Stomach (tissue), 8 donors: ENCODE measurements at regions not wholly inside any gene's neighbourhood (a gene's known extent, or its start where the extent isn't known, plus 50 kb on each side); places are given as distances from the start of the nearest gene placed in this dataset.

ENCODE experiments used
- DNase-seq, 2 donors: peaks; one replicate each; pipeline versions ENCODE4 v3.0.0 to v3.0.0-alpha.2; 2013 to 2019
- H3K27ac ChIP-seq, 5 donors: fragments of 200-600 bp in 4 of 5; sonication (generic) in 4 of 5; one replicate each; pipeline ENCODE4 v1.5.1; 2013 to 2019; ENCODE audit warnings: mild to moderate bottlenecking in 1 of 5, moderate library complexity in 1 of 5
- H3K27me3 ChIP-seq, 3 donors: fragments of 200-600 bp; sonication (generic); one replicate each; pipeline ENCODE4 v1.5.1; 2017 to 2019; ENCODE audit warnings: mixed run types in 1 of 3
- H3K36me3 ChIP-seq, 4 donors: fragments of 200-600 bp; sonication (generic); 1 replicate in 3 of 4; 2 replicates in 1 of 4; pipeline ENCODE4 v1.5.1; 2016 to 2019
- H3K4me1 ChIP-seq, 4 donors: fragments of 200-600 bp; sonication (generic); one replicate each; pipeline ENCODE4 v1.5.1; 2016 to 2019
- H3K4me3 ChIP-seq, 4 donors: fragments of 200-600 bp; sonication (generic) in 3 of 4; one replicate each; pipeline ENCODE4 v1.5.1; 2016 to 2019; ENCODE audit warnings: mild to moderate bottlenecking in 1 of 4
- H3K9me3 ChIP-seq, 4 donors: fragments of 200-600 bp; sonication (generic); one replicate each; pipeline ENCODE4 v1.5.1; 2016 to 2019
- CTCF ChIP-seq, 7 experiments: fragments of 450-650 bp in 4 of 7; fragments of 200-600 bp in 3 of 7; sonication (generic) in 3 of 7; IDR thresholded peaks; one replicate each; pipeline ENCODE4 v1.5.1; 2016 to 2019; ENCODE audit warnings: antibody characterized with exemption in 7 of 7, control low read depth in 2 of 7, mild to moderate bottlenecking in 1 of 7
- EP300 ChIP-seq: sonication (generic); formaldehyde crosslinking; IDR thresholded peaks from one replicate; pipeline ENCODE4 v1.6.1; 2017; ENCODE audit warnings: antibody characterized with exemption
- POLR2A ChIP-seq, 4 donors: fragments of 450-650 bp; IDR thresholded peaks; one replicate each; pipeline ENCODE4 v1.6.1; 2016; ENCODE audit warnings: antibody characterized with exemption in 4 of 4, control low read depth in 2 of 4, mild to moderate bottlenecking in 1 of 4, moderate library complexity in 1 of 4
- POLR2AphosphoS5 ChIP-seq, 3 donors: sonication (generic); formaldehyde crosslinking; IDR thresholded peaks; one replicate each; pipeline ENCODE4 v1.6.1; 2016; ENCODE audit warnings: antibody characterized with exemption in 3 of 3
- WGBS, 5 donors: extraction: QIAGEN DNeasy Blood & Tissue Kit in 3 of 5; methylation state at CpG; one replicate each; pipeline versions ENCODE4 v1.1.5 to v1.1.7; 2013 to 2018; 5-methylcytosine and 5-hydroxymethylcytosine counted together
- intact Hi-C: fragments of 100-400 bp; cut with DNase I; formaldehyde crosslinking; loops from one replicate; pipeline ENCODE4 v1.15.1; 2023; ENCODE audit warnings: low total_unique reads
- donor health status: healthy with polysubstance abuse.
- donor health status: Bipolar disorder and iron deficiency.
- donor health status: healthy.

- H3K9me3 ChIP-seq = no peaks in the 10 kb centered on the region
- intact Hi-C loops = no loop called here
- H3K27me3 ChIP-seq = no peaks in the 10 kb centered on the region
- TF ChIP-seq CTCF (IDR thresholded peaks at IDR 0.05) (no peak), POLR2AphosphoS5 (IDR thresholded peaks at IDR 0.05) (no peak), POLR2A (IDR thresholded peaks at IDR 0.05) (no peak), EP300 (no peak)
- no peaks in the 10 kb centered on the region for H3K4me1 ChIP-seq
- no peak for DNase-seq
- no peaks in the 10 kb centered on the region for H3K36me3 ChIP-seq
- H3K4me3 ChIP-seq = no peak overlapping the region
- H3K27ac ChIP-seq = no peak overlapping the region
Observed at GRCh38 chr5:93294199-93294598, 286.8 kb downstream of the NR2F1-AS1 start.

DNA sequence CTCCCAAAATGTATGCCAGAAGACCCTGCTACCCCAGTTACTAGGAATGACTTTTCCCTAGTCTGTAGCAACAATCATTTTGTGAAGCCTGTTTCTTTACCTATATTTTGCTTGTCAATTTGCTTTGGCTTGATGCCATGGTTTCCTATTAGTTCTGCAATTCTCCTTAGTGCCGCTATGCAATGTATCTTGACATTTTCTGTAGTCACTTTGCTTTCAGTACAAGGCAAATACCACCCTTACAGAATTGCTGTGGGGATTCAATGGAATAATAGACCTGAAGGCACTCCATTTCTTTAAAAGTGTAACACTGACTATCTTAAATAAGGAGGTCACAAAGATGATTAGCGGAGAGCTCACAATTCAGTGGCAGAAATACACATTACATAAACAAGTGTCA is 291.1 kb downstream of the NR2F1-AS1 start:
- Histone ChIP-seq H3K27ac (no peak overlapping the region), H3K9me3 (peaks cover 0 to 18% (median 4%) of the 10 kb centered on the region in 4 donors), H3K27me3 (no peaks in the 10 kb centered on the region), H3K4me1 (no peaks in the 10 kb centered on the region), H3K36me3 (no peaks in the 10 kb centered on the region), H3K4me3 (no peak overlapping the region)
- TF ChIP-seq POLR2AphosphoS5 (IDR thresholded peaks at IDR 0.05) = no peak
- TF ChIP-seq POLR2A (IDR thresholded peaks at IDR 0.05) = no peak
- no peak for TF ChIP-seq EP300
- no peak for TF ChIP-seq CTCF (IDR thresholded peaks at IDR 0.05)
- WGBS, 5 donors = 57 to 76% (median 63%) methylated on average over 2 of the region's 2 CpGs
- DNase-seq = peak in 1 of 2 donors; percentile 35
- intact Hi-C loops = no loop called here

DNA sequence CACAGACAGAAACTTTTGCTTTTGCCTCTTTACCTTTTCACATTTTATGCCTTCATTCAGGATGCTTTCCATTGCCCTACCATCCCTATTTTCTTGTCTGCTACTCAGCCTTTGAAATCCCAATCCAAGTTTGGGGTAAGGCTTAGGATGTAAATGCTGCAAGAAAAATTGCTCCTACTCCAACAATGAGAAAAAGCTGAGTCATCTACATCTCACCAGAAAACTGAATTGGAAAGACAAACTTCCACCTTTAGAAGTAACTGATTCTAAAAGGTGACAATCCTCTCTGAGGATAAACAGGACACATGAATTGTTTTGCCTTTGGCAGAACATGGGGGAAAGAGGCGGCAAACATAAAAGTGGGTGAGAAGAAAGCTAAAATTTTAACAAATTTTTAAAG is 295.6 kb downstream of the NR2F1-AS1 start:
- Histone ChIP-seq H3K4me1 (no peaks in the 10 kb centered on the region), H3K4me3 (no peak overlapping the region), H3K36me3 (no peaks in the 10 kb centered on the region), H3K9me3 (peaks cover 0 to 18% (median 4%) of the 10 kb centered on the region in 4 donors), H3K27ac (no peak overlapping the region), H3K27me3 (no peaks in the 10 kb centered on the region)
- DNase-seq = no peak
- TF ChIP-seq CTCF (IDR thresholded peaks at IDR 0.05) (no peak), EP300 (no peak), POLR2AphosphoS5 (IDR thresholded peaks at IDR 0.05) (no peak), POLR2A (IDR thresholded peaks at IDR 0.05) (no peak)
- WGBS, 5 donors = 78 to 97% (median 90%) methylated on average over 1 of the region's 1 CpG
- intact Hi-C loops = no loop called here

DNA sequence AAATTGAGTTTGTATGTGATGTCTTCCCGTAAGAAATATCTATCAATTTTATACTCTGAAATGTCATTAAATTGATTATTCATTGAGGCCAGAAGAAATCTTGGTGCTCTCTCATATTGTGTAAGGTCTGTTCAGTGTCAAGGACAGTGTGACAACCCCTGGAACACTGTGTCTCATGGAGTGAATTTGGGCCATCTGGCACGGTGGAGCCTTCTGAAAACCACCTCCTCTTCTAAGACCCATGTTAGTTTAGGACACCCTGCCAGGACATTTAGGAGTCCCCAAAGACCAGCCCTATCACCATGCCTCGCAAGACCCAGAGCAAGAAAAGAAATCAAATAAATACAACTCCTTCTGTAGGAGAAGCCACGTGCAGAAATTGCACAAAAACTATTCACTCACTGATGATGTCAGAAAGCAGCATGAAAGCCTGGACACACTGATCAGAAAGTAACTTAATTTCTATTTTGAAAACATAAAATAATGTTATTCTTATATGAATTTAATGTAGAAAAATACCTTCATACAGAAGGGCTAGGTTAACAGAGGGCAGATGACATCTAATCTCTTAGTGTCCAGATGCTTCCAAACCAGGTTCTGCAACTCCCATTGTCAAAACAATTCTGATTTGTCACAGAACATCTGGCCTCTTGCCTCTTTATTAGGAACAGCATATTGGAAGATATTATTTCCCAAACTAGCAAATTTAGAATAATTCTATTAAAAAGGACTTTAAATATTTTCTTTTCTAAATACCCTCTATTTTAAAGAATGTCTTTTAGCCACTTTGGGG is 298.8 kb downstream of the NR2F1-AS1 start:
- TF ChIP-seq CTCF (IDR thresholded peaks at IDR 0.05) (no peak), POLR2AphosphoS5 (IDR thresholded peaks at IDR 0.05) (peak in 1 of 3 donors; percentile 29)
- 58 to 78% (median 71%) methylated on average over 4 of the region's 4 CpGs for WGBS, 5 donors
- Histone ChIP-seq H3K36me3 (no peaks in the 10 kb centered on the region), H3K4me1 (no peaks in the 10 kb centered on the region), H3K27me3 (no peaks in the 10 kb centered on the region), H3K4me3 (no peak overlapping the region), H3K27ac (no peak overlapping the region), H3K9me3 (peaks cover 0 to 15% (median 4%) of the 10 kb centered on the region in 4 donors)
- DNase-seq = no peak
- intact Hi-C loops = no loop called here
